GM19238 (cell line): ENCODE measurements at regions not wholly inside any gene's neighbourhood (a gene's known extent, or its start where the extent isn't known, plus 50 kb on each side); places are given as distances from the start of the nearest gene placed in this dataset.
"Not testable (repeated sequence)": the region's sequence is repeated elsewhere in the genome, so short reads cannot be mapped to it uniquely, and the experiment has no call there.

ENCODE experiments used
- DNase-seq: peaks from one replicate; pipeline ENCODE4 v3.0.0; 2011; ENCODE audit warnings: low spot score; ENCODE audit not compliant: insufficient read length

- DNase-seq = no peak
Observed at GRCh38 chr1:88523854-88524528, 160.1 kb upstream of the PKN2 start.

DNA sequence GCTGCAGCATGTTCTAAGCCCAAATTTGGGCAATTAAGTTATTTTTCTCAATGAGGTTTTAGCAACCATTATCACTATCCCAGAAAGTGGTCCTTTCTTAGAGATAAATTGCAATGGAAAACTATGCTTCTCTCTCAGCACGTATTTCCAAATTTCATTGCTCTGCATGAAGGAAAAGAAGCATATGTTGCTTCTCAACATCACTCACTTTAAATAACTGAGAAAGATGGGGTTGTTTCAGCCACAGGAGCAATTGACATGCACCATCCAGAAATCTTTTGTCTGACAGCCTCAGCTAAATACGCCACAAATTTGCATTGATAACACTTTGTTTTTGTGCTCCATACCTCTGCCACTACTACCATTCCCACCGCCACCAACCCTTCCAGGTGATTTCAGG, 157.6 kb upstream of the PKN2 start:
- DNase-seq = no peak

- no peak for DNase-seq
Observed at GRCh38 chr1:88528792-88529191, 155.3 kb upstream of the PKN2 start.

- DNase-seq = no peak
Observed at GRCh38 chr1:88529581-88529980, 154.5 kb upstream of the PKN2 start.

- DNase-seq = no peak
Observed at GRCh38 chr1:88530246-88530645, 153.8 kb upstream of the PKN2 start.

DNA sequence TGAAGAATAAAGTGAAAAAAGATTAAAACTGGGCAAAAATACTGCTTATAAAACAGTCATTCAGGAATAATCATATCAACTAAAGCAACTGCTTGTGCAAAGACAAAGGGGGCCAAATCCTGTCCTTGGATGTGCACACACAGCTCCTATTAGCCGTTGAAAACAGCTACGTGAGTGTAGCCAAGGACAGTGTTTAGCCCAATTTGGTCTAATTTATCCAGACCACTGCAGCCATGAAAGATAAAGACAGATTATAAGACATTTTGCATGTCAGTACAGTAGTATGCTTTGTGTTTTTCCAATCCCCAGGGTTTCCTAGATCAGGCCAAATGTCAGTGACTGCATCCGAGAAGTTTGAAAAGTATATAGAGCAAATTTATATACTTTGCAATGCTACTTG, 146.3 kb upstream of the PKN2 start:
- DNase-seq = no peak

DNA sequence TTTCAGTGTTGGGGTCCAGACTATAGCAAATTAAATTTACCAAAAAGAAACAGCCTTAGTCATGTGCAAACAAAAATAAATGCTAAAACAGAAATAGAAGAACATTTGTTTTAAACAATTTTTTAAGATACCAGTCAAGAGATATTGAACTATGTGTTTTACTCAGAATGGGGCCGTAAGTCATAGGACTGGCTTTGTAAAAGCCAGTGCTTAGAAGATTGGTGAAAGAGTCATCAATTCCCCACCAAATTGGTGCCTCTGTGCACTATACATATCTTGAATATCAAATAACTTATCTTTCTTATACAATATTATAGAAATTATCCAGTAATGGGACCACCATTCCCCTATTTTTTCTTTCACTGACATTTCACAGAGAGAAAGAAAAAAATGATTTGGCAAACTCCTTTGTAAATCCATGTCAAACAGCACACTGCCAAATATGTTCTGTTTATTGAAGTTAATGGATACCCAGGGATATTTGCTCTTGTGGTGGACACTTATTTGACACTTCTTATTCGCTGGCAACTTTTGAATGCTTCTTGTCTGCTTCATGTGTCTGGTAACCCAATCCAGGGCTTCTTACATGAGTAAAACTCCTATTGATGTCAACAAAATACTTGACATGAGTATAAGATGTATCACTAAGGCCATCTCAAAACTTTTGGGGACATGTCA, 145.7 kb upstream of the PKN2 start:
- DNase-seq = no peak

DNA sequence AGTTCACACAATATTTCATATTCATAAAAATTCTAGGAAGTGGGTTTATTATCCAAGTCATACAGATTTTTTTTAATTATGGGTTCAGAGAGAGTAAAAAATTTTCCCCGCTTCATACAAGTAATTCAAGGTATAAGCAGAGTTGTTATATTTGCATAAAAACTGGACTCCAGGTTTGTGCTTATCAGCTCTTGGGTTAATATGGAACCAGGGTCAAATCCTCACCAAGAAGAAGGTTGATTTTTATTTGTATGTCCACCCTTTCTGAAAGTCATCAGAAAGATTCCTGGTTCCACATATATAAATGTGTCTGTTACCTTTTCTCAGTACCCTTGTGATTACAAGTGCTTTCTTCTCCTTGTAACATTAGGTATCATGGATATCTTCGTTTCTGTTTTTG, 143.8 kb upstream of the PKN2 start:
- DNase-seq = no peak

DNA sequence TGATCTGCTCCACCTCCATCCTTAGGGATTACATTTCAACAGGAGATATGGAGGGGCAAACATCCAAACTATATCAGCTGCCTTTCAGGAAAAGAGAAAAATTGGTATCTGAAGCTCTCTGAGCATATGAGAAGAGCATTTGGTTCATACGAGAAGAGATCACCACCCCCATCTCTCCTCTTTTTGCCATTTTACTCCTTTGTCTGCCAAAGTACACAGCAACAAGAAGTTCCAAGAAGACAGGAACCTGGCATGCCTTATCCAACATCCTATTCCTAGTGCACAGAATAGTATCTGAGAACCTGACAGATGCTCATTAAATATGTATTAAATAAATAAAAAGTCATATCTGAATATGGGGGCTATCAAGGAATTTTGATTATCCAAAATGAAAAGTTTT, 142.5 kb upstream of the PKN2 start:
- no peak for DNase-seq

GRCh38 chr1:88544195-88544594, 139.9 kb upstream of the PKN2 start:
- no peak for DNase-seq

DNA sequence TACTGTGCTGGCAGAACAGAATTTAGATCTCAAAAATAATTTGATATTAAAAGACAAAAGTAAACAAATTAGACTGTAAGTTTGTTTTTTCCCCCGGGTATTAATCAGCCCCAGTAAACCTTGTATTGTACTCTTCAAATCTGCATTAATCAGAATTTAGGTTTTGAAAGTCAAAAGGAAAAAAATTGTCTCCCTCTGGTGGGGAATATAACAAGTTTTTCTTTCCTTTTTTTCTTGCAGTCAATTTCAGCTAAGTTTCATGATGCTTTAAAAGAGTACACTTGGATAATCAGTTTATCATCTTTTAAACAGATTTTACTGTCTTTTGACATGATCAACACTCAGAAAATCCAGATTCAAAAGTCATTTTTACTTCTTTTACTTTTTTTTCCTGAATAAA, 134.5 kb upstream of the PKN2 start:
- DNase-seq = no peak

DNA sequence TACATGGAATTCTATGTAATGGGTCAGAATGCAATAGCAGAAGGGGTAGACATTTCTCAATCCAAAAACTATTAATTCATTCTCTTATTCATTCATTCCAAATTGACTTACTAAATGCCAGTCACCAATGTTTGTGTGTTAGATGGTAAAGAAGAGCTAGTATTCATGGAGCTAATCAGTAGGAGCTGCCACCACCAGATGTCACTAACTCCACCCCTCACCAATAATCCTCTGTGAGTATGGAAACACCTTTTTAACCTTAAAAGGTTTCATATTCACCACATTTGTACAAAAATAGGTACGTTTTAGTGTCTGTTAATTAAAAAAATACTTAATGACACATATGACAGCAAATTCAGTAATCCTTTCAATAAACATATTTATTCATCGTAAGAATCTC, 131.8 kb upstream of the PKN2 start:
- DNase-seq = no peak

DNA sequence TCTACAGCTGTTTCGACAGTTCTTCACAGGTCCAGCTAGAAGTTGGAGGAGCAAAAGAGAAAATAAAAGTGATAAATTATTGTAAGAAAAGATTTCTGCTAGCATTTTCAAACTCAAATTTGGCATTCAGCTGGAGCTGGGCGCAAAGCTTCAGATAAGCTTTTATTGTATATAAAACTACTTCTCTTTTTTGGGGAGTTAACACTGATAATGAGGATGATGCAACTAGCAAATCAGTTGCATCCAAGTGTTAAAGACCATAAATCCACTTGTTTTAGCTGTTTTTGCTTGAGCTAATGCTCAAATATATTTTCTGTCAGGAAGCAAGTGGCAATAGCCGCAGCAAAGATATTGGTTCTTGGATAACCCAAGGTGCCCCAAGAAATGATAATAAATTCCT, 127.1 kb upstream of the PKN2 start:
- DNase-seq = no peak

- DNase-seq = no peak
Observed at GRCh38 chr1:88560621-88561020, 123.5 kb upstream of the PKN2 start.

GRCh38 chr1:88562991-88563390, 121.1 kb upstream of the PKN2 start:
- no peak for DNase-seq

DNA sequence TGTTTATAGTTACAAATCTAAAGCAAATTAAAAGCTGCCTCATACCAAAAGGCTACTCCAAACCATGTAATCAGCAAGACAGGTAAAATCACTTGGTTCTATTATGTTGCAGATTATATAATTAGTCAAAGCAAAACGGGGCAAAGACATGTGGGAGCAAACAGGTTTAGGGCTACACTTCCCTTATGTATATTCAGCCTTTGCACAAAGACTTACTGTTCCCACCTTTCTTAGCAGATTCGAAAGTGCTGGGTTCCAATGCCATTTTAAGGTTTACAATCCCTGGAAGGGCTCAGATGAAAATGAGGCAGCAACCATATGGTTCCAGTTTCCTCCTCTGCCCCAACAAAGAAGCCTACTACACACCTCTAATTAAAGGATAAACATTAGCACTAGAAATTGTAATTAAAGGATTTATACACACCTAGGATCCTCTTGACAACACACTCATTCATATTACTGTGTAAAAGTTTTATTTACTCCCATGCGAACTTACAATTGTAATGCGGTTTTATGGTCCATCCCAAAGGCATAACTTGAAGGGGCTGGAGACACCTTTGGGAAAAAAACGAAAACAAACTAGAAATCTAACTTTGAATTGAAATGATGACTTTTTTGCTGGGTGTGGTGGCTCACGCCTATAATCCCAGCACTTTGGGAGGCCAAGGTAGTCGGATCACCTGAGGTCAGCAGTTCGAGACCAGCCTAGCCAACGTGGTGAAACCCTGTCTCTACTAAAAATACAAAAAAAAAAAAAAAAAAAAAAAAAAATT, 117.3 kb upstream of the PKN2 start:
- no peak for DNase-seq

GRCh38 chr1:88571506-88571905, 112.6 kb upstream of the PKN2 start:
- no peak for DNase-seq

DNA sequence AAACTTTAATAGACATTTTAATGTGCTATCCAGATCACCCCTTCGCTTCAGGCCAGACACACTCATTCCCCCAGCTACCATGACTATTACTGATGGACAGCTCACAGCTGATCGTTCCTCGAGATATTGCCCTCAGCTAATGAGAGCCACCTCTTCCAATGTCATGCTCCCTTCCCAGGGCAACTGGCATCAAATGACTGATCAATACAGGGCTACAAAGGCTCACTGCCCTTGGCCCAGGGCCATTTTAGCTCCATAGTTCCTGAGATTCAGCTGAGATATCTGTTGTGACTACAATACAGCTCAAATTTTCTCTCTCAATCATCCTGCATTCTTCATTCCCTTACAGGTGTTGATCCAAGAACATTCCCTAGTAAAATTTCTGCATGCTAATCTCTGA, 104.5 kb upstream of the PKN2 start:
- no peak for DNase-seq

DNA sequence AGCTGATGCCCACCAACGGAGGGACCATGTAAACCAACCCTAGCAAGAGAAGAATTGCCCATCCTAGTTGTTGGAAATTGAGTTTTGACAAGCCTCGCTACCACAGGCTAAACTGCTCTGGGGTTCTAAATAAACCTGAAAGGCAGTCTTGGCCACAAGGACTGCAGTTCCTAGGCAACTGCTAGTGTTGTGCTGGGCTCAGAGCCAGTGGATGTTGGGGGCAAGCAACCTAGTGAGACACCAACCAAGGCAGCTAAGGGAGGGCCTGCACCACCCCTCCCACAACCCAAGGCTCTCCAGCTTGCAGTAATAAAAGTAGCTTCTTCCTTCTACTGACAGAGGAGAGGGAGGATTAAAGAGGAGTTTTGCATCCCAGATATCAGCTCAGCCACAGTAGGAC, 102.4 kb upstream of the PKN2 start:
- no peak for DNase-seq

DNA sequence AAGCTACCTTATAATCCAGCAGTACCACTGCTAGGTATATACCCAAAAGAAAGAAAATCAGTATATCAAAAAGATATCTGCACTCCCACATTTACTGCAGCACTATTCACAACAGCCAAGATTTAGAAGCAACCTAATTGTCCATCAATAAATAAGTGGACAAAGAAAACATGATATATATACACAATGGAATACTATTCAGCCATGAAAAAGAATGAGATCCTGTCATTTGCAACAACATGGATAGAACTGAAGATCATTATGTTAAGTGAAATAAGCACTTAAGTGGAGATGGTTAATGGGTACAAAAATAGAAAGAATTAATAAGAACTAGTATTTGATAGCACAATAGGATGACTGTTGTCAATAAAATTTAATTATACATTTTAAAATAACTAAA, 90.7 kb upstream of the PKN2 start:
- DNase-seq = no peak

DNA sequence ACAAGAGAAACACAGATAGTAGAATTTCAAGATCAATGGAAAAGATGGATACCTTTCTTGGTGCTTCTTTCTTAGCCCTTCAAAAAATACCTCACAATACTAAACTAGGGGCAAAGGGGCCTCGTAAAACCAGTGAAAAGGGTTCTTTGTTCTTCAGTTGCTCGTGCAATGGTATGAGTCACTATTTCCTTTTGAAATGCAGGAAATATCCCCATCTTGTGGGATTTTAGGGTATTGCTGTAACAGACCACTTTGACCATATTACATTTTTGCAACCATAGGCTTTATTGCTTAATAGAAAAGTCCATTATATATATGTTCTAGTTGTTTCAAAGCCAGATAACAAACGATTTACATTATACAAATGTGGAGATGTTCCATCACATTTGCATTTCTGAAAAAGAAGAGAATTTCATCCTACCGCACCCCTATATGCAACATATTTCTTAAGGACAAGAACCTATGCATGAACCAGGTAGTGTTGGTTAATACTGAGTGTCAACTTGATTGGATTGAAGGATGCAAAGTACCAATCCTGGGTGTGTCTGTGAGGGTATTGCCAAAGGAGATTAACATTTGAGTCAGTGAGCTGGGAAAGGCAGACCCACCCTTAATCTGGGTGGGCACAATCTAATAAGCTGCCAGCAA, 88.6 kb upstream of the PKN2 start:
- no peak for DNase-seq

DNA sequence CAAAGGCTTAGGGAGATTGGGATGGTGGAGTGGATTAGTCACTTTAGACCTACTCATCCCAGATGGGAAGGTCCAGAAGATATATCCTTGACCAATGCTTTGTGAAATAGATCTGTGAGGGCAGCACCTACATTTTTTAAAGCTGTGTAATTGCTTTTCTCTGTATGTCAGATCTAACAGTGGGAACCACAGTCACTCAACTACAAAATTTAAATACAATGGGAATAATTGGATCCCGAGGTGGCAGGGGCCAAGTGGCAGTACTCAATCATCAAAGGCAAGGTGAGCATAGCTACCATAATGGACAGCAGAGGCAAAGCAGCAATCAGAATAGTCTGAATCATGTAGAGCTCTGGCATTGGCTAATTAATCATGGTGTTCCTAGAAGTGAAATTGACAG, 86.1 kb upstream of the PKN2 start:
- not testable (repeated sequence) for DNase-seq
